Tibial artery (tissue), 4 donors: ENCODE measurements at regions not wholly inside any gene's neighbourhood (a gene's known extent, or its start where the extent isn't known, plus 50 kb on each side); places are given as distances from the start of the nearest gene placed in this dataset.

Experiments
- DNase-seq, 2 donors: peaks; one replicate each; pipeline ENCODE4 v3.0.0-alpha.2; 2019
- H3K27ac ChIP-seq, 2 donors: fragments of 200-600 bp; sonication (generic) in 1 of 2; 1 replicate in 1 of 2; 2 replicates in 1 of 2; pipeline ENCODE4 v1.5.1; 2018 to 2019; ENCODE audit warnings: mild to moderate bottlenecking in 1 of 2
- H3K27me3 ChIP-seq, 2 donors: fragments of 200-600 bp; sonication (generic) in 1 of 2; one replicate each; pipeline versions ENCODE4 v1.5.1 to v1.6.0; 2016 to 2019
- H3K36me3 ChIP-seq, 3 donors: fragments of 200-600 bp; sonication (generic) in 2 of 3; one replicate each; pipeline ENCODE4 v1.5.1; 2016 to 2019; ENCODE audit warnings: mild to moderate bottlenecking in 2 of 3
- H3K4me1 ChIP-seq, 4 donors: fragments of 200-600 bp; sonication (generic) in 2 of 4; 1 replicate in 3 of 4; 2 replicates in 1 of 4; pipeline ENCODE4 v1.5.1; 2016 to 2019
- H3K4me3 ChIP-seq, 2 donors: fragments of 200-600 bp; sonication (generic) in 1 of 2; 1 replicate in 1 of 2; 2 replicates in 1 of 2; pipeline ENCODE4 v1.5.1; 2018 to 2019; ENCODE audit warnings: mild to moderate bottlenecking in 2 of 2
- H3K9me3 ChIP-seq, 3 donors: fragments of 200-600 bp; sonication (generic) in 1 of 3; one replicate each; pipeline ENCODE4 v1.5.1; 2016 to 2019
- intact Hi-C: fragments of 100-400 bp; cut with DNase I; formaldehyde crosslinking; loops from one replicate; pipeline ENCODE4 v1.15.0; 2023; ENCODE audit warnings: low total_unique reads
- TF ChIP-seq, protein P1 (sequence below), 2 experiments: fragments of 200-600 bp in 1 of 2; fragments of 450-650 bp in 1 of 2; IDR thresholded peaks; one replicate each; pipeline ENCODE4 v1.5.1; 2017 to 2019; ENCODE audit warnings: antibody characterized with exemption in 2 of 2, mild to moderate bottlenecking in 1 of 2, moderate library complexity in 1 of 2

DNA sequence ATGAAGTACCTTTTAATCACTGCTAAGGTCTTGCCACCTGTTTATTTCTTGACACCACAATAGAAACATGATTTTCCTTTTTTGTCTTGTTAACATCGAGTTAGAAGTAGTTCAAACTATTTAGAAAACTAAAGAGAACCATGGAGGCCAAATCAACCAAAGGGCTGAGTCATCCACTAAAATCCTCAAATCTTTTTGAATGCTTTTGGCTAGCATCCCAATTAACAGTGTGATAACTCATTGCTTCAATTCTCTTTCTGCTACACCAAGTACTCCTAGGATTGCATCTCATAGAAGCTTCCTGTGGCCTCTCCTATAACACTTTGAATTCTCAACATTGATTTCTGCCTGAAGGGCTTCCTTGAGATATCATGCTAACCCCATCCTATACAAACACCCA, 159.9 kb upstream of the MMADHC start:
- intact Hi-C loops = no loop called here
- no peak for DNase-seq
- Histone ChIP-seq H3K9me3 (no peaks in the 10 kb centered on the region), H3K4me3 (no peak overlapping the region), H3K36me3 (no peaks in the 10 kb centered on the region), H3K27ac (no peak overlapping the region), H3K4me1 (peaks cover 0 to 5% (median 0%) of the 10 kb centered on the region in 4 donors), H3K27me3 (no peaks in the 10 kb centered on the region)
- TF ChIP-seq, protein P1, sequence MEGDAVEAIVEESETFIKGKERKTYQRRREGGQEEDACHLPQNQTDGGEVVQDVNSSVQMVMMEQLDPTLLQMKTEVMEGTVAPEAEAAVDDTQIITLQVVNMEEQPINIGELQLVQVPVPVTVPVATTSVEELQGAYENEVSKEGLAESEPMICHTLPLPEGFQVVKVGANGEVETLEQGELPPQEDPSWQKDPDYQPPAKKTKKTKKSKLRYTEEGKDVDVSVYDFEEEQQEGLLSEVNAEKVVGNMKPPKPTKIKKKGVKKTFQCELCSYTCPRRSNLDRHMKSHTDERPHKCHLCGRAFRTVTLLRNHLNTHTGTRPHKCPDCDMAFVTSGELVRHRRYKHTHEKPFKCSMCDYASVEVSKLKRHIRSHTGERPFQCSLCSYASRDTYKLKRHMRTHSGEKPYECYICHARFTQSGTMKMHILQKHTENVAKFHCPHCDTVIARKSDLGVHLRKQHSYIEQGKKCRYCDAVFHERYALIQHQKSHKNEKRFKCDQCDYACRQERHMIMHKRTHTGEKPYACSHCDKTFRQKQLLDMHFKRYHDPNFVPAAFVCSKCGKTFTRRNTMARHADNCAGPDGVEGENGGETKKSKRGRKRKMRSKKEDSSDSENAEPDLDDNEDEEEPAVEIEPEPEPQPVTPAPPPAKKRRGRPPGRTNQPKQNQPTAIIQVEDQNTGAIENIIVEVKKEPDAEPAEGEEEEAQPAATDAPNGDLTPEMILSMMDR (IDR thresholded peaks at IDR 0.05) = no peak

DNA sequence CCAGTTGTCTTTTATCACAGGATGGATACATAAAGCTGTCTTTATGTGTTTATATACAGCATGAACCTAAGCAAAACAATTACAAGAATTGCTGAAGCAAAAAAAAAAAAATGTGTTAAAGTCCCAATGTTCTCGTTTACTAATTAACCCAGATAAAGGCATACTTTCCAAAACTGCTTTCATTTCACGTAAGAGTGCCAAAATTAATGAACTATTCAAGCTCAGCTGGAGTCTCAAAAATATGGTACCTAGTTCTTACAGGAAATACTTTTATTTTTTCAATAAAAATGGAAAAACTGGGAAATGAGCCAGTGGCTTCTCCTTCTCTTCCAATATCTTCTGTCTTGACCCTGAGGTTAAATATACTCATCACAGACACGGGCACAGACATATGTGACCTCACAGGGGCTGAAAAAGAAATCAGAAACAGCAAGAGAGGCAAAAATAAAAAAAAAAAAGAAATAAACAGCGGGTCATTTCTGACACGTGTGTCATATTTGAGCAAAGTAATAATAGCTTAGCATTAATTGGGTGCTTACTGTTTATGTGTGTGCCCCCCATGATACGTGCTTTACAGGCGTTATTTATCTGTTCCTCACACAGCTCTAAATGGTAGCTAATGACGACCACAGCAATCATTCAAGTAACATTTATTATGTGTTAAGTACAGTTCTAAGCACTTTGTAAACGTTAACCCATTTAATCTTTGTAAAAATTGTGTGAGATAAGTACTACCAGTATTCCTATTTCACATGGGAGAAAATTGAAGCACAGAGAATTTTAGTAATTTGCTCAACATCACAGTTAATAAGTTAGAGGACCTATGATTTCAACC, 158.0 kb upstream of the MMADHC start:
- Histone ChIP-seq H3K4me3 (no peak overlapping the region), H3K9me3 (no peaks in the 10 kb centered on the region), H3K27me3 (no peaks in the 10 kb centered on the region), H3K4me1 (peaks cover 0 to 10% (median 0%) of the 10 kb centered on the region in 4 donors), H3K27ac (no peak overlapping the region), H3K36me3 (no peaks in the 10 kb centered on the region)
- intact Hi-C loops = no loop called here
- TF ChIP-seq, protein P1 (IDR thresholded peaks at IDR 0.05) = no peak
- no peak for DNase-seq

DNA sequence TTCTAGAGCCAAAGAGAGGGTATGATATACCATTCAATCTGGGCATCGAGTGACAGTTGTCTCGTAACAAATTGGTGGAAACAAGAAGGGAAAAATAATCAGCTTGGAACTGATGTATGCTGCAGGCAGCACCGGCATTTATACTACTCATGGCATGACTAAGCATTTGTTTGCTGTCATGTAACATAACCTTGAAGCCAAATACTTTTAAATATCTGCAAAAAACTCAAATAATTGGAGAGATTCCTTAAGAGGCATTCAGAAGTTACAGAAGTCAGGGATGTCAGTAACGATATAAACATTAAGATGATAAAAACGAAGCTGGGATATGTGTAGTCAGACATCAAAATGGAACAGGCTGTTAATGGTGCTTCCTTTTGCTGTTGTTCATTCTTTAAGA, 157.3 kb upstream of the MMADHC start:
- peaks cover 0 to 10% (median 0%) of the 10 kb centered on the region in 4 donors for H3K4me1 ChIP-seq
- H3K27me3 ChIP-seq = no peaks in the 10 kb centered on the region
- H3K36me3 ChIP-seq = no peaks in the 10 kb centered on the region
- TF ChIP-seq, protein P1 (IDR thresholded peaks at IDR 0.05) = no peak
- intact Hi-C loops = no loop called here
- no peaks in the 10 kb centered on the region for H3K9me3 ChIP-seq
- no peak overlapping the region for H3K4me3 ChIP-seq
- no peak for DNase-seq
- H3K27ac ChIP-seq = no peak overlapping the region

DNA sequence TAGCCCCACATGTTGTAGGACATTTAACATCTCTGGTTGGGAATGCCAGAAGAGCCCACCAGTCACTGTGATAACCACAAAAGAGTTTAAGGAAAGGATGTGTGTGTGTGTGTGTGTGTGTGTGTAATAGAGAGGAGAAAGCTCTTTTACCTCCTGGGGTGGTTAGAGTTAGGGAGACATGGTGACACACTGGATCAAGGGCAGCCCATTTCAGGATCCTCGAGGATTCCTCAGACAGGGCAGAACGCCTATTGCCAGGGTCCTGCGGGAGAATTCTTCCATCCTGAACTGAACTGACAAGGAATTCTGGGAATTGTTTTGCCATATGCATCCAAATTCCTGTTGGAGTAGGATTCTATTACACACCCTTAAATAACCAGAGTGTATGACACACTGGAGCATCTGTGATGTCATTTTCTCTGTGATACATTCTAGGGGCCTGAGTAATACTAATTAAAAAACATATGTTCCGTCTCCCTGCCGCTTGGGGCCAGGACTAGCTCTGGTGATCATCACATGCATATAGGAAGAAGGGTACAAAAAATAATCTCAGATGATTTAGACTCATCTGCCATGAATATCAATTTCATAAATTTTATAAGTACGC, 156.4 kb upstream of the MMADHC start:
- no peak for DNase-seq
- no peaks in the 10 kb centered on the region for H3K36me3 ChIP-seq
- no peaks in the 10 kb centered on the region for H3K27me3 ChIP-seq
- H3K4me3 ChIP-seq = no peak overlapping the region
- no peak overlapping the region for H3K27ac ChIP-seq
- intact Hi-C loops = no loop called here
- H3K4me1 ChIP-seq = peaks cover 0 to 10% (median 0%) of the 10 kb centered on the region in 4 donors
- TF ChIP-seq, protein P1 (IDR thresholded peaks at IDR 0.05) = no peak
- no peaks in the 10 kb centered on the region for H3K9me3 ChIP-seq

DNA sequence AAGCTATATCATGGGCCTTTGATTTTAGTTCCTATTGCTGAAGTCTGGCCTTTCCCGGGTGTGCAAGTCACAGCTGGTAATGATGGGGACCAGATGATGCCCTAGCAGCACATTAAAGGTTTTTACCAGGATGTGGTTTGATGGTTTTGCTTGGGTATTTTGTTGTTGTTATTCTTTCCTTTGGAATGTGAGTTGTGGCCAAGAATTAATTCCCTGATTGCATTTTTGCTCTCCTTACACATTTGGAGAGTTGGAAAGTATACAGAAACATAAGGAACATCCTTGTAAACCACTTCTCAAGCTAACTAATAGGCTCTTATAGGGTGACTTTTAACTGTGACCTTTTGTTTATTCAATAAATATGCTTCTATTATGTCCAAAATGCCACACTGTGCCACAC, 154.1 kb upstream of the MMADHC start:
- intact Hi-C loops = no loop called here
- Histone ChIP-seq H3K27me3 (no peaks in the 10 kb centered on the region), H3K9me3 (no peaks in the 10 kb centered on the region), H3K27ac (no peak overlapping the region), H3K4me1 (peaks cover 0 to 10% (median 0%) of the 10 kb centered on the region in 4 donors), H3K4me3 (no peak overlapping the region), H3K36me3 (no peaks in the 10 kb centered on the region)
- TF ChIP-seq, protein P1 (IDR thresholded peaks at IDR 0.05) = no peak
- no peak for DNase-seq
